Gastroesophageal sphincter (tissue), 4 donors: ENCODE measurements at regions not wholly inside any gene's neighbourhood (a gene's known extent, or its start where the extent isn't known, plus 50 kb on each side); places are given as distances from the start of the nearest gene placed in this dataset.
"Not testable (repeated sequence)": the region's sequence is repeated elsewhere in the genome, so short reads cannot be mapped to it uniquely, and the experiment has no call there.

Source experiments
- ATAC-seq: fragments of 150-250 bp; one replicate; pipeline ENCODE4 v1.9.1; 2016; ENCODE audit warnings: mild to moderate bottlenecking, moderate library complexity
- H3K27ac ChIP-seq, 4 donors: fragments of 200-600 bp; sonication (generic) in 3 of 4; 1 replicate in 3 of 4; 2 replicates in 1 of 4; pipeline ENCODE4 v1.5.1; 2016 to 2019
- H3K27me3 ChIP-seq: fragments of 200-600 bp; sonication (generic); one replicate; pipeline ENCODE4 v1.5.1; 2019
- H3K36me3 ChIP-seq, 2 donors: fragments of 200-600 bp; sonication (generic); one replicate each; pipeline ENCODE4 v1.5.1; 2019; ENCODE audit warnings: control low read depth in 1 of 2
- H3K4me1 ChIP-seq, 3 donors: fragments of 200-600 bp; sonication (generic); 1 replicate in 2 of 3; 2 replicates in 1 of 3; pipeline ENCODE4 v1.5.1; 2016 to 2019; ENCODE audit warnings: control low read depth in 2 of 3
- H3K4me3 ChIP-seq, 2 donors: fragments of 200-600 bp; sonication (generic); one replicate each; pipeline ENCODE4 v1.5.1; 2019; ENCODE audit warnings: mild to moderate bottlenecking in 1 of 2, moderate library complexity in 1 of 2
- H3K9me3 ChIP-seq, 3 donors: fragments of 200-600 bp; sonication (generic); one replicate each; pipeline ENCODE4 v1.5.1; 2017 to 2019; ENCODE audit warnings: control low read depth in 2 of 3
- WGBS, 2 donors: methylation state at CpG; one replicate each; pipeline ENCODE4 v1.1.5; 2018; ENCODE audit warnings: low coverage in 1 of 2; 5-methylcytosine and 5-hydroxymethylcytosine counted together

GRCh38 chr7:76936346-76936745 lies 95.8 kb downstream of the SPDYE17 start:
- not testable (repeated sequence) for ATAC-seq, H3K9me3 ChIP-seq, H3K36me3 ChIP-seq, H3K27me3 ChIP-seq, H3K4me3 ChIP-seq, H3K27ac ChIP-seq, H3K4me1 ChIP-seq
- 80 to 100% methylated on average over 1 of the region's 2 CpGs for WGBS, 2 donors

DNA sequence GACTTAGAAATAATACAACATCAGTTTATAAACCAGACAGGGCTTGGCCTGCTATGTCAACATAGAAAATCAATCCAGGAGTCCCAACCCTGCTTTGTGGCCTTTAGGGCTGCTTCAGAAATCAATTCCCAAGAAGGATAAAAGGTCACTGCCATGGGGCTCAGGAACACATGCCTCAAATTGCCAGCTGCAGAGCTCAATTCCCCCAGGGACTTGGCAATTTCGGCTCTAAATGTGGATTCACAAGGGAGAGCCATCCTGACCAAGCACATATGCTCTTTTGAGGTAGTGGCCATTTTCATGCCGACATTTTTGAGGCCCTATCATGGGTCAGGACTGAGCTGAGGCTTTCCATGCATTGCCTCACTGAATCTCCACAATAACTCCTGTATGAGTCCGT lies 97.5 kb downstream of the SPDYE17 start:
- H3K4me1 ChIP-seq, ATAC-seq, H3K27me3 ChIP-seq, H3K36me3 ChIP-seq, H3K27ac ChIP-seq, H3K9me3 ChIP-seq, H3K4me3 ChIP-seq: not testable (repeated sequence)
- 81 to 90% methylated on average over 2 of the region's 3 CpGs for WGBS, 2 donors

DNA sequence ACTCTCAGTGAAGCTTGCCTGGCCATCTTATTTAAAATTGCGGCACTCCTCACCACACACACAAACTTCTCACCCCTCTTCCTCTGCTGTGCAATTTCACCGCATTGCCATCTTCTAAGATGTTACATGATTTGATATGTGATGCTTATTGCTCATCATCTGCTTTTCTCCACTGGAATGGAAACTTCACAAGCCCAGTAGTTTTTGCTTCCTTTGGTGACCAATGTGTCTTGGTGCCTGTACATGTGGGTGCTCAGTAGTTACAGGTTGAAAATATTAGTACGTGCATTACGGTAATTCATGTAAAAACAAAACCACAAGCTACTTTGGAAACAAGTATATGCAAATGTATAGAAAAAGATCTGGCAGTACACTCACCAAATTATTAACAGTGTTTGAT lies 99.2 kb downstream of the SPDYE17 start:
- H3K4me1 ChIP-seq, H3K27ac ChIP-seq: not testable (repeated sequence)
- 92 to 100% methylated on average over 4 of the region's 4 CpGs for WGBS, 2 donors

GRCh38 chr7:76931441-76931840 lies 100.7 kb downstream of the SPDYE17 start:
- not testable (repeated sequence) for H3K9me3 ChIP-seq, H3K4me1 ChIP-seq, H3K27me3 ChIP-seq, ATAC-seq, H3K36me3 ChIP-seq, H3K27ac ChIP-seq, H3K4me3 ChIP-seq
- WGBS, 2 donors = 17 to 57% methylated on average over 1 to 3 of the region's 4 CpGs

More for the DNA sequence above, 99.2 kb downstream of the SPDYE17 start:
- not testable (repeated sequence) for H3K4me3 ChIP-seq, H3K9me3 ChIP-seq, H3K27me3 ChIP-seq, ATAC-seq, H3K36me3 ChIP-seq

- H3K9me3 ChIP-seq, H3K4me3 ChIP-seq, ATAC-seq, H3K4me1 ChIP-seq, H3K36me3 ChIP-seq, H3K27me3 ChIP-seq, H3K27ac ChIP-seq: not testable (repeated sequence)
- 93 to 100% methylated on average over 1 to 5 of the region's 5 CpGs for WGBS, 2 donors
Observed at GRCh38 chr7:76930416-76930815, 101.7 kb downstream of the SPDYE17 start.

DNA sequence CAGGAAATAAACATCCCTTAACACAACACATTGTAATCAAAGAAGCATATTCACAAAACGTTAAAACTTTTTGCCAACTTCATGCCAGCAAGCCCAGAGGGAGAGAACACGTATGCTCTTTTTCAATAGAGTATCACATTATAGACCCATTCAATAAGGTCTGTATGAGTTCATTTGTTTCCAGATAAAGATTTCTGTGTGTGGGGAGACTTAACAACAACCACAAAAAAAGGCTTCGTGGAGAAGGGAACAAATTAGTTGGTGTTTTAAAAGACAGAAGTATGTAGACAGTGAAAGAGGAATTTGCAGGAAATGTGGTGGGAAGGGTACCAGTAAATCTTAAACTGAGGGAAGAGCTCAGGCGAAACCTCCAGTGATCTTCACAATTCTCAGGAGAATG lies 103.4 kb downstream of the SPDYE17 start:
- not testable (repeated sequence) for H3K36me3 ChIP-seq, H3K9me3 ChIP-seq, H3K4me1 ChIP-seq, H3K4me3 ChIP-seq, H3K27me3 ChIP-seq, H3K27ac ChIP-seq, ATAC-seq
- WGBS, 2 donors = 45 to 65% methylated on average over 4 of the region's 4 CpGs

GRCh38 chr7:76927741-76928393 lies 104.3 kb downstream of the SPDYE17 start:
- H3K4me3 ChIP-seq, H3K36me3 ChIP-seq, H3K4me1 ChIP-seq, ATAC-seq, H3K9me3 ChIP-seq, H3K27me3 ChIP-seq, H3K27ac ChIP-seq: not testable (repeated sequence)
- 40 to 60% methylated on average over 1 of the region's 3 CpGs for WGBS, 2 donors

GRCh38 chr7:76926416-76926815 lies 105.7 kb downstream of the SPDYE17 start:
- H3K27me3 ChIP-seq, ATAC-seq, H3K4me1 ChIP-seq, H3K27ac ChIP-seq, H3K4me3 ChIP-seq, H3K36me3 ChIP-seq, H3K9me3 ChIP-seq: not testable (repeated sequence)

GRCh38 chr7:76924756-76925155 lies 107.4 kb downstream of the SPDYE17 start:
- not testable (repeated sequence) for H3K27me3 ChIP-seq, H3K9me3 ChIP-seq, ATAC-seq, H3K4me1 ChIP-seq, H3K4me3 ChIP-seq, H3K27ac ChIP-seq, H3K36me3 ChIP-seq
- WGBS, 2 donors = 56 to 75% methylated on average over 4 of the region's 4 CpGs

- 74 to 85% methylated on average over 1 to 2 of the region's 2 CpGs for WGBS, 2 donors
Observed at GRCh38 chr7:76918619-76919018, 113.5 kb downstream of the SPDYE17 start.

DNA sequence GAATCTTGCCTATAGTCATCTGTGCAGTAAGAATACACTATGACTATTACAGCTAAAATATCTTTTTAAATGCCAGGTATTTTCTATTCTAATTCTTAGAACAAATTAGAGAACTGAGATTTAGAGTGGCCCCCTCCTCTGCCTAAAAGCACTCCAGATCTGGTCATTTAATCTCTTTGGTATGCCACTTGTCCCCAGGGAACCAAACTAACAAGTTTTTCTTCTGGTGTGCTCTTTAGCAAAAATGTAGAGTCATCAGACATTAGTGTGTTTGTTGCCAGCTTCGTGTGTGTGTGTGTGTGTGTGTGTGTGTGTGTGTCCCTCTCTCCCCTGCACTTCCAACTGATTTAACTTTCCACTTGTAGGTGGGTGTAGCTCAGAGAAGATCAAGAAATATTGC lies 117.8 kb downstream of the SPDYE17 start:
- not testable (repeated sequence) for H3K27ac ChIP-seq, H3K27me3 ChIP-seq, H3K4me3 ChIP-seq, H3K36me3 ChIP-seq, ATAC-seq, H3K9me3 ChIP-seq
- WGBS, 2 donors = 0% methylated on average over 1 of the region's 1 CpG; no CpG with 5 or more reads in 1 of the 2 donors
- peaks cover 0 to 11% (median 0%) of the 10 kb centered on the region in 3 donors for H3K4me1 ChIP-seq

More at GRCh38 chr7:76918619-76919018, 113.5 kb downstream of the SPDYE17 start:
- not testable (repeated sequence) for H3K36me3 ChIP-seq, H3K4me1 ChIP-seq, H3K4me3 ChIP-seq, ATAC-seq, H3K27ac ChIP-seq, H3K27me3 ChIP-seq, H3K9me3 ChIP-seq

DNA sequence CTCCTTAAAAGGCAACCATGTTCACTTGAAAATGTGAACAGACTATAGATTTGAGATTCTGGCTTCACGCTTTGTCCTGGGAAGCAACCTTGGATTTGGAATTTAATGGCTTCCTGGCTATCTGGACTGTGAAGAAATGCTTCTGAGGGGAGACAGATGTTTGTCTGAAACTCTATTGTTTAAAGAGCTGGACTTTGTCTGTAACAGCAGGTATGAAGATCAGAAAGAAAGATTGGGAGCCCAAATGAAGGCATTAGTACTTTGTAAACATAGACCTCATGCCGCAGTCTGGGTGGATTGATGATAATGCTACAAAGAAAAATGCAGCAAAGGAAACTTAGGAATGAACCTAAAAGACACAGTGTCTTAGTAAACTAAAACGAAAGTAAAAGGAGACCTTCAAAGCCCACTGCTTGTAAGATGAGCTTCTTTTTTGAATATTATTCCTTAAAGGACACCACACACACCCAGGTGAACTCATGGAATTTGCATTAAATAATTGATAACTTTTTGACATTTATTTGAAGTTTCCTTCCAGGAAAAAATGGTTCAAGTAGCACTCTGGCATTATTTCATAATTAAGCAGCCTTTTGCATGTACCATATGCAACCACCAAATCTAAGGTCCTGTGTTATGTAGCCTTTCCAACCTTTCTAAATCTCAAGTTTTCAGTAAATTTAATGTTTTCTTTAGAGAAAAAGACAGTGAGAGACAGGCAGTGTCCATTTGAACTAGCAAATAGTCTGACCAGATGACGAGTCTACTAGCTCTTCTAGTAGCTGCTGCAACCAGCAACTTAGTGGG lies 119.9 kb downstream of the SPDYE17 start:
- not testable (repeated sequence) for ATAC-seq, H3K27me3 ChIP-seq, H3K36me3 ChIP-seq, H3K9me3 ChIP-seq
- H3K4me3 ChIP-seq = peak overlapping the region; percentile 7 to 32
- peak overlapping the region in 1 of 4 donors; percentile 35 for H3K27ac ChIP-seq
- WGBS, 2 donors = 15 to 24% methylated on average over 3 to 4 of the region's 4 CpGs
- H3K4me1 ChIP-seq = peaks cover 0 to 11% (median 0%) of the 10 kb centered on the region in 3 donors

DNA sequence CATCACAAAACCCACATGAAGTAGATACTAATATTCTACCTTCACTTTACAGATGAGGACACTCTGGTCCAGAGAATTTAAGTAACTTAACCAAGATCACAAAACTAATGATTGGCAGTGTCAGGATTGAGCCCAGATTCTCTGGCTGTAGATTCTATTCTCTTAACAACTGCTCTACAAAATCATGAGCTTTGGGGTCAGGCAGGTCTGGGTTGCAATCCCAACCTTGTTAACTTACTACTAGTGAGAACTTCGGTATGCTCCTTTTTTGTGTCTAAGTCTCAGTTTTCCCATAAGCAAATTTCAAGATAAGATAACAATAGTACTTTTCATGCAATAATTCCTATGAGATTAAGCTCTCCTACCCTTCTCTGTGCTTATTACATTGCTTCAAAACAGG lies 127.5 kb downstream of the SPDYE17 start:
- H3K27me3 ChIP-seq, H3K27ac ChIP-seq, H3K9me3 ChIP-seq, H3K36me3 ChIP-seq, H3K4me3 ChIP-seq, ATAC-seq, H3K4me1 ChIP-seq: not testable (repeated sequence)
- no CpG with 5 or more reads among the region's 1 CpG for WGBS, 2 donors
